ENCODE measurements at regions not wholly inside any gene's neighbourhood (a gene's known extent, or its start where the extent isn't known, plus 50 kb on each side); places are given as distances from the start of the nearest gene placed in this dataset.

DNA sequence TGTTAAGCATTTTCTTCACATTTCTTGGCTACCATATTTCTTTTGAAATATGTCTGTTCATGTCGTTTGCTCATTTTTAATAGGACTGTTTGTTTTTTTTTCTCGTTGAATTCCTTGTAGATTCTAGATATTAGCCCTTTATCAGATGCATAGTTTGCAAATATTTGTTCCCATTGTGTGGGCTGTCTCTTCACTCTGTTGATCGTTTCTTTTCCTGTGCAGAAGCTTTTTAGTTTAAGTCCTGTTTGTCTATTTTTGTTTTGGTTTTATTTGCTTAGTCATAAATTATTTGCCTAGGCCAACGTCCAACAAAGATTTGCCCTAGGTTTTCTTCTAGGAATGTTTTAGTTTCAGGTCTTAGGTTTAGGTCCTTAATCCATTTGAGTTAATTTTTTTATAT, 1494.7 kb downstream of the SUCLG1 start:
- TF ChIP-seq, protein P1, sequence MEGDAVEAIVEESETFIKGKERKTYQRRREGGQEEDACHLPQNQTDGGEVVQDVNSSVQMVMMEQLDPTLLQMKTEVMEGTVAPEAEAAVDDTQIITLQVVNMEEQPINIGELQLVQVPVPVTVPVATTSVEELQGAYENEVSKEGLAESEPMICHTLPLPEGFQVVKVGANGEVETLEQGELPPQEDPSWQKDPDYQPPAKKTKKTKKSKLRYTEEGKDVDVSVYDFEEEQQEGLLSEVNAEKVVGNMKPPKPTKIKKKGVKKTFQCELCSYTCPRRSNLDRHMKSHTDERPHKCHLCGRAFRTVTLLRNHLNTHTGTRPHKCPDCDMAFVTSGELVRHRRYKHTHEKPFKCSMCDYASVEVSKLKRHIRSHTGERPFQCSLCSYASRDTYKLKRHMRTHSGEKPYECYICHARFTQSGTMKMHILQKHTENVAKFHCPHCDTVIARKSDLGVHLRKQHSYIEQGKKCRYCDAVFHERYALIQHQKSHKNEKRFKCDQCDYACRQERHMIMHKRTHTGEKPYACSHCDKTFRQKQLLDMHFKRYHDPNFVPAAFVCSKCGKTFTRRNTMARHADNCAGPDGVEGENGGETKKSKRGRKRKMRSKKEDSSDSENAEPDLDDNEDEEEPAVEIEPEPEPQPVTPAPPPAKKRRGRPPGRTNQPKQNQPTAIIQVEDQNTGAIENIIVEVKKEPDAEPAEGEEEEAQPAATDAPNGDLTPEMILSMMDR (IDR thresholded peaks at IDR 0.05; ENCODE audit: borderline replicate concordance, extremely low read depth, low read length, poor library complexity, severe bottlenecking) = no peak
- no peak for TF ChIP-seq EZH2 (IDR thresholded peaks at IDR 0.05; ENCODE audit: borderline replicate concordance, low read depth, low read length, severe bottlenecking)
